OCI-LY7 (cell line): ENCODE measurements at regions not wholly inside any gene's neighbourhood (a gene's known extent, or its start where the extent isn't known, plus 50 kb on each side); places are given as distances from the start of the nearest gene placed in this dataset.

Experiments used
- BruUV-seq: library from RNA; stranded (reverse); fragments of 400-500 nt; replicated peaks from 2 replicates; lab custom pipeline; 2021; lab: Mats Ljungman, UMichigan
- CTCF ChIA-PET: fragments of 300-600 bp; sonication (Branson Sonifier 250); formaldehyde crosslinking; loops from one replicate; lab custom pipeline; 2022; ENCODE audit warnings: antibody characterized with exemption; ENCODE audit not compliant: unreplicated experiment; lab: Charles Lee
- POLR2A ChIA-PET: fragments of 300-600 bp; sonication (Branson Sonifier 250); formaldehyde crosslinking; loops from one replicate; lab custom pipeline; 2022; ENCODE audit warnings: antibody characterized with exemption; lab: Charles Lee
- DNase-seq: peaks from one replicate; pipeline ENCODE4 v3.0.0-alpha.2; 2015; ENCODE audit warnings: low spot score
- H2AFZ ChIP-seq: fragments of 200-600 bp; sonication (generic), shearing (Covaris generic); 2 replicates; pipeline ENCODE4 v1.6.1; 2014; ENCODE audit warnings: mild to moderate bottlenecking, antibody characterized with exemption, low read length, moderate library complexity
- H3K27ac ChIP-seq: fragments of 200-600 bp; sonication (generic); 2 replicates; pipeline ENCODE4 v1.5.1; 2014; ENCODE audit warnings: mixed run types, low read depth, mild to moderate bottlenecking, moderate library complexity, low read length, inconsistent platforms; ENCODE audit not compliant: poor library complexity, severe bottlenecking
- H3K36me3 ChIP-seq: fragments of 200-600 bp; sonication (generic); 2 replicates; pipeline ENCODE4 v1.6.1; 2014; ENCODE audit warnings: mild to moderate bottlenecking, antibody characterized with exemption, low read length, moderate library complexity, mixed read lengths; ENCODE audit not compliant: insufficient read depth
- H3K4me1 ChIP-seq: fragments of 200-600 bp; sonication (generic); 2 replicates; pipeline ENCODE4 v1.5.1; 2014; ENCODE audit warnings: mild to moderate bottlenecking, low read length; ENCODE audit not compliant: insufficient read depth, poor library complexity, severe bottlenecking
- H3K4me2 ChIP-seq: fragments of 200-600 bp; sonication (generic); 2 replicates; pipeline ENCODE4 v1.6.1; 2014; ENCODE audit warnings: mild to moderate bottlenecking, low read length
- H3K4me3 ChIP-seq: fragments of 200-600 bp; sonication (generic); 2 replicates; pipeline ENCODE4 v1.5.1; 2014; ENCODE audit warnings: mild to moderate bottlenecking, low read depth, low read length; ENCODE audit not compliant: poor library complexity, severe bottlenecking
- H3K79me2 ChIP-seq: fragments of 200-600 bp; sonication (generic); 2 replicates; pipeline ENCODE4 v1.6.1; 2016; ENCODE audit warnings: low read depth, mild to moderate bottlenecking, low read length, moderate library complexity, mixed read lengths; ENCODE audit not compliant: insufficient read depth
- H3K9me2 ChIP-seq: fragments of 200-600 bp; sonication (generic); 2 replicates; pipeline ENCODE4 v1.6.1; 2016; ENCODE audit warnings: mild to moderate bottlenecking, low read length, mixed read lengths; ENCODE audit not compliant: insufficient read depth
- H3K9me3 ChIP-seq: fragments of 200-600 bp; sonication (generic); 2 replicates; pipeline ENCODE4 v1.6.1; 2014; ENCODE audit warnings: mild to moderate bottlenecking, mixed run types, low read length, mixed read lengths
- H4K20me1 ChIP-seq: fragments of 200-600 bp; sonication (generic); 2 replicates; pipeline ENCODE4 v1.6.1; 2014; ENCODE audit warnings: mild to moderate bottlenecking, antibody characterized with exemption, low read length, moderate library complexity, mixed read lengths; ENCODE audit not compliant: insufficient read depth
- EZH2phosphoT487 ChIP-seq: fragments of 200-600 bp; sonication (generic); IDR thresholded peaks from 2 replicates; pipeline ENCODE4 v1.6.1; 2018; ENCODE audit warnings: low read depth, borderline replicate concordance, mild to moderate bottlenecking, mixed run types, antibody characterized with exemption, low read length, moderate library complexity, mixed read lengths
- intact Hi-C: fragments of 100-400 bp; cut with micrococcal nuclease; formaldehyde crosslinking; loops from one replicate; pipeline ENCODE4 v1.10.0; 2022; ENCODE audit not compliant: unreplicated experiment
- TF ChIP-seq, protein P1 (sequence below): fragments of 200-600 bp; sonication (generic); conservative IDR thresholded peaks from 2 replicates; pipeline ENCODE4 v1.5.1; 2014; ENCODE audit warnings: mild to moderate bottlenecking, antibody characterized with exemption, low read length, moderate library complexity, mixed read lengths

DNA sequence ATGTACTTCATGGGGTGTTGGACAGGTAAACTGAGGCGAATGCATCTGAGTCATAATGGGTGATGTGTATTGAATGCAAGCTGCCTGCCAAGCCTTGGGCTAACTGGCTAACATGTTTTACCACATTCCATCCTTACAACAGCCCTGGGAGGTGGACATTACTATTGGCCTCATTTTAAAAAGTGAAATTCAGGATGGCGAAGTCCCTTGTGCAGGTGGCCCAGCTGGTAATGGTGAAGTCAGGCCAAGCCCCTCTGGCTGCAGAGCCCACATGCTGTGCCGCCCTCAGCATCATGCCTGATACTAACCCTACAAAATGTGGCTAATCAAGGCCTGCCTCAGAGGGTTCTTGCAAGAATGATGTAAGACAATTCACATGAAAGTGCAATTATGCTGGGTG is 60.0 kb upstream of the CHD2 start:
- Histone ChIP-seq H3K9me2 (no peaks in the 10 kb centered on the region), H3K4me2 (peak overlapping the region; percentile 62), H3K9me3 (no peaks in the 10 kb centered on the region), H3K4me3 (peak overlapping the region; percentile 32), H3K4me1 (peaks cover 76% of the 10 kb centered on the region), H3K27ac (peak overlapping the region; percentile 80), H4K20me1 (no peaks in the 10 kb centered on the region), H3K79me2 (peaks cover under 1% of the 10 kb centered on the region; the same call in 1 of the 2 replicates), H3K36me3 (no peaks in the 10 kb centered on the region), H2AFZ (peak overlapping the region; percentile 35; the same call in 1 of the 2 replicates)
- BruUV-seq = no TSS peak
- CTCF ChIA-PET = interaction anchor here (0.6 kb wide), 2 partner anchors 8 to 42 kb away, joined by 3 read pairs; no protein-coding TSS in a partner anchor
- POLR2A ChIA-PET = interaction anchor here (0.6 to 5.8 kb wide), 16 partner anchors 9 to 1636 kb away, joined by 3 to 65 read pairs (median 6); no protein-coding TSS in a partner anchor
- intact Hi-C loops = no loop called here
- TF ChIP-seq, protein P1, sequence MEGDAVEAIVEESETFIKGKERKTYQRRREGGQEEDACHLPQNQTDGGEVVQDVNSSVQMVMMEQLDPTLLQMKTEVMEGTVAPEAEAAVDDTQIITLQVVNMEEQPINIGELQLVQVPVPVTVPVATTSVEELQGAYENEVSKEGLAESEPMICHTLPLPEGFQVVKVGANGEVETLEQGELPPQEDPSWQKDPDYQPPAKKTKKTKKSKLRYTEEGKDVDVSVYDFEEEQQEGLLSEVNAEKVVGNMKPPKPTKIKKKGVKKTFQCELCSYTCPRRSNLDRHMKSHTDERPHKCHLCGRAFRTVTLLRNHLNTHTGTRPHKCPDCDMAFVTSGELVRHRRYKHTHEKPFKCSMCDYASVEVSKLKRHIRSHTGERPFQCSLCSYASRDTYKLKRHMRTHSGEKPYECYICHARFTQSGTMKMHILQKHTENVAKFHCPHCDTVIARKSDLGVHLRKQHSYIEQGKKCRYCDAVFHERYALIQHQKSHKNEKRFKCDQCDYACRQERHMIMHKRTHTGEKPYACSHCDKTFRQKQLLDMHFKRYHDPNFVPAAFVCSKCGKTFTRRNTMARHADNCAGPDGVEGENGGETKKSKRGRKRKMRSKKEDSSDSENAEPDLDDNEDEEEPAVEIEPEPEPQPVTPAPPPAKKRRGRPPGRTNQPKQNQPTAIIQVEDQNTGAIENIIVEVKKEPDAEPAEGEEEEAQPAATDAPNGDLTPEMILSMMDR = no peak
- no peak for TF ChIP-seq EZH2phosphoT487
- DNase-seq = no peak

- intact Hi-C loops = no loop called here
- no TSS peak for BruUV-seq
- no peak for TF ChIP-seq EZH2phosphoT487
- TF ChIP-seq, protein P1 = no peak
- ChIA-PET POLR2A (interaction anchor here (0.7 to 1.1 kb wide), 3 partner anchors 44 to 1109 kb away, joined by 3 to 4 read pairs (median 3); no protein-coding TSS in a partner anchor), CTCF (interaction anchor here (0.6 kb wide), 1 partner anchor 57 kb away, joined by 3 read pairs; the partner anchor contains the start of gene CHD2)
- Histone ChIP-seq H3K79me2 (no peaks in the 10 kb centered on the region), H4K20me1 (no peaks in the 10 kb centered on the region), H3K36me3 (no peaks in the 10 kb centered on the region), H3K9me3 (no peaks in the 10 kb centered on the region), H3K9me2 (no peaks in the 10 kb centered on the region), H3K27ac (no peak overlapping the region), H3K4me2 (no peak overlapping the region), H3K4me1 (peaks cover 68% of the 10 kb centered on the region), H2AFZ (no peak overlapping the region), H3K4me3 (no peak overlapping the region)
- DNase-seq = no peak
These were observed 56.8 kb upstream of the CHD2 start for GRCh38 chr15:92843326-92843725.

DNA sequence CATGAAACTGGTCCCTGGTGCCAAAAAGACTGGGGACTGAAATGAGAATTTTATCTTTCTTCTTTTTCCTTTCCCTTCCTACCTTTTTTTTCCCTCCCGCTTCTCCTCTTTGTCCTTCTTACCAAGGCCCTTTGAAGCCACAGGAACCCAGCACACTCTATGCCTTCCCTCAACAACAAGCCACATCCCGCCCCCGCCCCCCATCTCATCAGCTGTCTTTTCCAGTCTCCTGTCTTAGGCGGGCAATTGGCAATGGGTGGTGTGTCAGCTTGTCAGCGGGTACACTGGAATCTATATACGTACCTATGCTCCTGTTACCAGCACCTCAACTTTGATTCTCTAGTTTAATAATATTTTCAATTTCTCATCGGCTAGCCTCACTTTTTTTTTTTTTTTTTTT is 56.3 kb upstream of the CHD2 start:
- Histone ChIP-seq H3K79me2 (no peaks in the 10 kb centered on the region), H3K9me2 (no peaks in the 10 kb centered on the region), H3K4me2 (0 out of 2 replicates have a peak overlapping the region, but pooled peaks have one; percentile 8), H3K27ac (no peak overlapping the region), H4K20me1 (no peaks in the 10 kb centered on the region), H3K36me3 (no peaks in the 10 kb centered on the region), H3K9me3 (no peaks in the 10 kb centered on the region), H3K4me3 (no peak overlapping the region), H2AFZ (no peak overlapping the region), H3K4me1 (peaks cover 68% of the 10 kb centered on the region)
- DNase-seq = no peak
- intact Hi-C loops = no loop called here
- BruUV-seq = no TSS peak
- CTCF ChIA-PET = interaction anchor here (0.6 kb wide), 2 partner anchors 11 to 57 kb away, joined by 3 to 14 read pairs; partner anchors contain the start of gene CHD2
- POLR2A ChIA-PET = interaction anchor here (0.6 to 1.1 kb wide), 5 partner anchors 13 to 1108 kb away, joined by 3 to 4 read pairs (median 3); no protein-coding TSS in a partner anchor
- TF ChIP-seq, protein P1 = no peak
- no peak for TF ChIP-seq EZH2phosphoT487
